Neural progenitor cell (in vitro differentiated cells): ENCODE measurements at regions not wholly inside any gene's neighbourhood (a gene's known extent, or its start where the extent isn't known, plus 50 kb on each side); places are given as distances from the start of the nearest gene placed in this dataset.

Experiments used
- DNase-seq: peaks from one replicate; pipeline ENCODE4 v3.0.0-alpha.2; 2016; ENCODE audit warnings: low spot score
- H2AFZ ChIP-seq: fragments of 200-600 bp; sonication (generic); replicated peaks from 2 replicates; pipeline ENCODE4 v1.6.1; 2016; ENCODE audit warnings: antibody characterized with exemption
- H3F3A ChIP-seq: fragments of 200-600 bp; sonication (generic); 2 replicates; pipeline ENCODE4 v1.6.1; 2016; ENCODE audit warnings: antibody characterized with exemption, low read depth
- H3K27ac ChIP-seq: fragments of 200-600 bp; sonication (generic); 2 replicates; pipeline ENCODE4 v1.5.1; 2016; ENCODE audit warnings: mild to moderate bottlenecking
- H3K27me3 ChIP-seq: fragments of 200-600 bp; sonication (generic); 2 replicates; pipeline ENCODE4 v1.6.1; 2016; ENCODE audit warnings: mild to moderate bottlenecking, moderate library complexity
- H3K36me3 ChIP-seq: fragments of 200-600 bp; sonication (generic); 2 replicates; pipeline ENCODE4 v1.5.1; 2016
- H3K4me1 ChIP-seq: fragments of 200-600 bp; sonication (generic); 2 replicates; pipeline ENCODE4 v1.6.1; 2016; ENCODE audit warnings: mixed run types
- H3K4me2 ChIP-seq: fragments of 200-600 bp; sonication (generic); 2 replicates; pipeline ENCODE4 v1.6.1; 2016
- H3K4me3 ChIP-seq: fragments of 200-600 bp; sonication (generic); 2 replicates; pipeline ENCODE4 v1.5.1; 2016
- H3K79me2 ChIP-seq: fragments of 200-600 bp; sonication (generic); 2 replicates; pipeline ENCODE4 v1.6.1; 2016; ENCODE audit warnings: low read depth
- H3K9ac ChIP-seq: fragments of 200-600 bp; sonication (generic); 2 replicates; pipeline ENCODE4 v1.6.1; 2016
- H3K9me3 ChIP-seq: fragments of 200-600 bp; sonication (generic); 2 replicates; pipeline ENCODE4 v1.5.1; 2016; ENCODE audit warnings: low read depth
- H4K20me1 ChIP-seq: fragments of 200-600 bp; sonication (generic); 2 replicates; pipeline ENCODE4 v1.6.1; 2016; ENCODE audit warnings: low read depth
- H3K27ac Mint-ChIP-seq: 3 replicates; pipeline ENCODE4 v1.8.0; 2021; ENCODE audit warnings: mixed read lengths
- H3K27me3 Mint-ChIP-seq: 2 replicates; pipeline ENCODE4 v1.8.0; 2022; ENCODE audit warnings: low read depth, mild to moderate bottlenecking, inconsistent platforms, moderate library complexity, mixed read lengths; ENCODE audit not compliant: insufficient read depth
- H3K36me3 Mint-ChIP-seq: 3 replicates; pipeline ENCODE4 v1.8.0; 2021; ENCODE audit warnings: mixed read lengths
- H3K4me1 Mint-ChIP-seq: 3 replicates; pipeline ENCODE4 v1.8.0; 2021; ENCODE audit warnings: mixed read lengths
- H3K4me3 Mint-ChIP-seq: 3 replicates; pipeline ENCODE4 v1.8.0; 2021; ENCODE audit warnings: mild to moderate bottlenecking, moderate library complexity, mixed read lengths
- H3K9me3 Mint-ChIP-seq: 3 replicates; pipeline ENCODE4 v1.8.0; 2020; ENCODE audit warnings: mixed read lengths
- CTCF ChIP-seq: fragments of 200-600 bp; sonication (generic); IDR thresholded peaks from 2 replicates; pipeline ENCODE4 v1.5.1; 2017; ENCODE audit warnings: antibody characterized with exemption, mild to moderate bottlenecking
- EZH2 ChIP-seq: fragments of 200-600 bp; sonication (generic); IDR thresholded peaks from 2 replicates; pipeline ENCODE4 v1.6.1; 2017; ENCODE audit warnings: antibody characterized with exemption, mild to moderate bottlenecking, moderate library complexity
- EZH2phosphoT487 ChIP-seq: fragments of 200-600 bp; sonication (generic); IDR thresholded peaks from 2 replicates; pipeline ENCODE4 v1.6.1; 2017; ENCODE audit warnings: antibody characterized with exemption

- Histone ChIP-seq H3K9ac (no peak overlapping the region), H3K9me3 (no peaks in the 10 kb centered on the region), H3K27me3 (no peaks in the 10 kb centered on the region), H3K4me1 (no peaks in the 10 kb centered on the region), H2AFZ (no peak overlapping the region), H3K4me2 (no peak overlapping the region), H3K4me3 (no peak overlapping the region), H3F3A (no peaks in the 10 kb centered on the region), H3K79me2 (no peaks in the 10 kb centered on the region), H3K27ac (no peak overlapping the region), H4K20me1 (no peaks in the 10 kb centered on the region), H3K36me3 (no peaks in the 10 kb centered on the region)
- peaks cover 8% of the 10 kb centered on the region for H3K4me1 Mint-ChIP-seq
- no peak overlapping the region for H3K4me3 Mint-ChIP-seq
- H3K27me3 Mint-ChIP-seq, result no peaks in the 10 kb centered on the region
- H3K27ac Mint-ChIP-seq, result no peak overlapping the region
- no peak for DNase-seq
- no peaks in the 10 kb centered on the region for H3K36me3 Mint-ChIP-seq
- TF ChIP-seq EZH2phosphoT487, result no peak
- no peak for TF ChIP-seq CTCF
- no peak for TF ChIP-seq EZH2
- no peaks in the 10 kb centered on the region for H3K9me3 Mint-ChIP-seq
Measured at GRCh38 chr6:144711661-144712060, 426.5 kb downstream of the UTRN start.

- Mint-ChIP-seq H3K4me1 (peaks cover 8% of the 10 kb centered on the region), H3K4me3 (no peak overlapping the region), H3K27me3 (no peaks in the 10 kb centered on the region), H3K9me3 (no peaks in the 10 kb centered on the region), H3K36me3 (no peaks in the 10 kb centered on the region), H3K27ac (no peak overlapping the region)
- no peak overlapping the region for H3K9ac ChIP-seq
- no peaks in the 10 kb centered on the region for H4K20me1 ChIP-seq
- H3K9me3 ChIP-seq, result no peaks in the 10 kb centered on the region
- H3F3A ChIP-seq, result no peaks in the 10 kb centered on the region
- H2AFZ ChIP-seq, result no peak overlapping the region
- no peak overlapping the region for H3K4me3 ChIP-seq
- DNase-seq, result no peak
- H3K79me2 ChIP-seq, result no peaks in the 10 kb centered on the region
- H3K27ac ChIP-seq, result no peak overlapping the region
- H3K27me3 ChIP-seq, result no peaks in the 10 kb centered on the region
- H3K4me2 ChIP-seq, result no peak overlapping the region
- H3K36me3 ChIP-seq, result no peaks in the 10 kb centered on the region
- no peak for TF ChIP-seq EZH2phosphoT487
- no peak for TF ChIP-seq CTCF
- no peak for TF ChIP-seq EZH2
- no peaks in the 10 kb centered on the region for H3K4me1 ChIP-seq
Measured at GRCh38 chr6:144712541-144712940, 427.4 kb downstream of the UTRN start.

- Mint-ChIP-seq H3K4me1 (no peaks in the 10 kb centered on the region), H3K27me3 (no peaks in the 10 kb centered on the region), H3K36me3 (peaks cover 2% of the 10 kb centered on the region), H3K9me3 (no peaks in the 10 kb centered on the region), H3K27ac (no peak overlapping the region), H3K4me3 (no peak overlapping the region)
- no peak overlapping the region for H3K9ac ChIP-seq
- H2AFZ ChIP-seq, result no peak overlapping the region
- TF ChIP-seq EZH2phosphoT487 (no peak), CTCF (no peak), EZH2 (no peak)
- H3F3A ChIP-seq, result no peaks in the 10 kb centered on the region
- no peak for DNase-seq
- H3K79me2 ChIP-seq, result no peaks in the 10 kb centered on the region
- H3K27me3 ChIP-seq, result no peaks in the 10 kb centered on the region
- no peaks in the 10 kb centered on the region for H4K20me1 ChIP-seq
- no peaks in the 10 kb centered on the region for H3K9me3 ChIP-seq
- H3K36me3 ChIP-seq, result no peaks in the 10 kb centered on the region
- H3K27ac ChIP-seq, result no peak overlapping the region
- H3K4me1 ChIP-seq, result no peaks in the 10 kb centered on the region
- H3K4me2 ChIP-seq, result no peak overlapping the region
- no peak overlapping the region for H3K4me3 ChIP-seq
Measured at GRCh38 chr6:144714021-144714712, 429.0 kb downstream of the UTRN start.
